Uterus (tissue), 2 donors: ENCODE measurements at regions not wholly inside any gene's neighbourhood (a gene's known extent, or its start where the extent isn't known, plus 50 kb on each side); places are given as distances from the start of the nearest gene placed in this dataset.

Source experiments
- CTCF ChIP-seq, 4 experiments: fragments of 200-600 bp in 2 of 4; fragments of 450-650 bp in 2 of 4; sonication (generic) in 2 of 4; IDR thresholded peaks; one replicate each; pipeline ENCODE4 v1.5.1; 2016 to 2019; ENCODE audit warnings: antibody characterized with exemption in 4 of 4, mild to moderate bottlenecking in 2 of 4, moderate library complexity in 1 of 4
- POLR2A ChIP-seq, 2 donors: fragments of 450-650 bp; IDR thresholded peaks; one replicate each; pipeline ENCODE4 v1.6.1; 2016; ENCODE audit warnings: antibody characterized with exemption in 2 of 2, mild to moderate bottlenecking in 1 of 2, moderate library complexity in 1 of 2

- no peak for TF ChIP-seq CTCF (IDR thresholded peaks at IDR 0.05)
- TF ChIP-seq POLR2A (IDR thresholded peaks at IDR 0.05): no peak
Observed at GRCh38 chr3:8187996-8188395, 313.6 kb upstream of the LMCD1 start.
